OCI-LY7 (cell line): ENCODE measurements at regions not wholly inside any gene's neighbourhood (a gene's known extent, or its start where the extent isn't known, plus 50 kb on each side); places are given as distances from the start of the nearest gene placed in this dataset.
"Not testable (repeated sequence)": the region's sequence is repeated elsewhere in the genome, so short reads cannot be mapped to it uniquely, and the experiment has no call there.

Source experiments
- BruUV-seq: library from RNA; stranded (reverse); fragments of 400-500 nt; replicated peaks from 2 replicates; lab custom pipeline; 2021; lab: Mats Ljungman, UMichigan
- CTCF ChIA-PET: fragments of 300-600 bp; sonication (Branson Sonifier 250); formaldehyde crosslinking; loops from one replicate; lab custom pipeline; 2022; ENCODE audit warnings: antibody characterized with exemption; ENCODE audit not compliant: unreplicated experiment; lab: Charles Lee
- POLR2A ChIA-PET: fragments of 300-600 bp; sonication (Branson Sonifier 250); formaldehyde crosslinking; loops from one replicate; lab custom pipeline; 2022; ENCODE audit warnings: antibody characterized with exemption; lab: Charles Lee
- DNase-seq: peaks from one replicate; pipeline ENCODE4 v3.0.0-alpha.2; 2015; ENCODE audit warnings: low spot score
- H2AFZ ChIP-seq: fragments of 200-600 bp; sonication (generic), shearing (Covaris generic); 2 replicates; pipeline ENCODE4 v1.6.1; 2014; ENCODE audit warnings: mild to moderate bottlenecking, antibody characterized with exemption, low read length, moderate library complexity
- H3K27ac ChIP-seq: fragments of 200-600 bp; sonication (generic); 2 replicates; pipeline ENCODE4 v1.5.1; 2014; ENCODE audit warnings: mixed run types, low read depth, mild to moderate bottlenecking, moderate library complexity, low read length, inconsistent platforms; ENCODE audit not compliant: poor library complexity, severe bottlenecking
- H3K36me3 ChIP-seq: fragments of 200-600 bp; sonication (generic); 2 replicates; pipeline ENCODE4 v1.6.1; 2014; ENCODE audit warnings: mild to moderate bottlenecking, antibody characterized with exemption, low read length, moderate library complexity, mixed read lengths; ENCODE audit not compliant: insufficient read depth
- H3K4me1 ChIP-seq: fragments of 200-600 bp; sonication (generic); 2 replicates; pipeline ENCODE4 v1.5.1; 2014; ENCODE audit warnings: mild to moderate bottlenecking, low read length; ENCODE audit not compliant: insufficient read depth, poor library complexity, severe bottlenecking
- H3K4me2 ChIP-seq: fragments of 200-600 bp; sonication (generic); 2 replicates; pipeline ENCODE4 v1.6.1; 2014; ENCODE audit warnings: mild to moderate bottlenecking, low read length
- H3K4me3 ChIP-seq: fragments of 200-600 bp; sonication (generic); 2 replicates; pipeline ENCODE4 v1.5.1; 2014; ENCODE audit warnings: mild to moderate bottlenecking, low read depth, low read length; ENCODE audit not compliant: poor library complexity, severe bottlenecking
- H3K79me2 ChIP-seq: fragments of 200-600 bp; sonication (generic); 2 replicates; pipeline ENCODE4 v1.6.1; 2016; ENCODE audit warnings: low read depth, mild to moderate bottlenecking, low read length, moderate library complexity, mixed read lengths; ENCODE audit not compliant: insufficient read depth
- H3K9me2 ChIP-seq: fragments of 200-600 bp; sonication (generic); 2 replicates; pipeline ENCODE4 v1.6.1; 2016; ENCODE audit warnings: mild to moderate bottlenecking, low read length, mixed read lengths; ENCODE audit not compliant: insufficient read depth
- H3K9me3 ChIP-seq: fragments of 200-600 bp; sonication (generic); 2 replicates; pipeline ENCODE4 v1.6.1; 2014; ENCODE audit warnings: mild to moderate bottlenecking, mixed run types, low read length, mixed read lengths
- H4K20me1 ChIP-seq: fragments of 200-600 bp; sonication (generic); 2 replicates; pipeline ENCODE4 v1.6.1; 2014; ENCODE audit warnings: mild to moderate bottlenecking, antibody characterized with exemption, low read length, moderate library complexity, mixed read lengths; ENCODE audit not compliant: insufficient read depth
- EZH2phosphoT487 ChIP-seq: fragments of 200-600 bp; sonication (generic); IDR thresholded peaks from 2 replicates; pipeline ENCODE4 v1.6.1; 2018; ENCODE audit warnings: low read depth, borderline replicate concordance, mild to moderate bottlenecking, mixed run types, antibody characterized with exemption, low read length, moderate library complexity, mixed read lengths
- intact Hi-C: fragments of 100-400 bp; cut with micrococcal nuclease; formaldehyde crosslinking; loops from one replicate; pipeline ENCODE4 v1.10.0; 2022; ENCODE audit not compliant: unreplicated experiment
- TF ChIP-seq, protein P1 (sequence below): fragments of 200-600 bp; sonication (generic); conservative IDR thresholded peaks from 2 replicates; pipeline ENCODE4 v1.5.1; 2014; ENCODE audit warnings: mild to moderate bottlenecking, antibody characterized with exemption, low read length, moderate library complexity, mixed read lengths

DNA sequence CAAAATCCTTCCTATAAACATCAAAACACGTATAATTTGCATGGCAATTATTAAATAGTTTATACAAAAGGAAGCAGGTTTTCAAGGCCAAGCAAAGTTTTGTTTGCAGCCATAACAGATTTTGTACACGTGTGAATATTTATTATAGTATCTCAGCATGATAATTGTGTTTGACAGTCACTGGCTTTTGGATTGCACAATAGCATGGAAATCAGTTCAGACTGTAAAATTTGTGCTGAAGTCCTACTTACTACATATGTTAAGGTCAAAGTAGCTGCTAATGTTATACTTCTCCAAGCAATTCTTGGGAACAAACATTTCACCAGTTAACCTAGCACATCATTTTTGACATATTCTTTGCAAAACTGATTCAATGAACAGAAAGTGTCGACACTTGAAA lies 287.6 kb upstream of the POM121L12 start:
- H3K4me3 ChIP-seq: no peak overlapping the region
- no peaks in the 10 kb centered on the region for H3K36me3 ChIP-seq
- intact Hi-C loops: no loop called here
- no peak overlapping the region for H2AFZ ChIP-seq
- H3K4me2 ChIP-seq: no peak overlapping the region
- TF ChIP-seq EZH2phosphoT487: no peak
- TF ChIP-seq, protein P1, sequence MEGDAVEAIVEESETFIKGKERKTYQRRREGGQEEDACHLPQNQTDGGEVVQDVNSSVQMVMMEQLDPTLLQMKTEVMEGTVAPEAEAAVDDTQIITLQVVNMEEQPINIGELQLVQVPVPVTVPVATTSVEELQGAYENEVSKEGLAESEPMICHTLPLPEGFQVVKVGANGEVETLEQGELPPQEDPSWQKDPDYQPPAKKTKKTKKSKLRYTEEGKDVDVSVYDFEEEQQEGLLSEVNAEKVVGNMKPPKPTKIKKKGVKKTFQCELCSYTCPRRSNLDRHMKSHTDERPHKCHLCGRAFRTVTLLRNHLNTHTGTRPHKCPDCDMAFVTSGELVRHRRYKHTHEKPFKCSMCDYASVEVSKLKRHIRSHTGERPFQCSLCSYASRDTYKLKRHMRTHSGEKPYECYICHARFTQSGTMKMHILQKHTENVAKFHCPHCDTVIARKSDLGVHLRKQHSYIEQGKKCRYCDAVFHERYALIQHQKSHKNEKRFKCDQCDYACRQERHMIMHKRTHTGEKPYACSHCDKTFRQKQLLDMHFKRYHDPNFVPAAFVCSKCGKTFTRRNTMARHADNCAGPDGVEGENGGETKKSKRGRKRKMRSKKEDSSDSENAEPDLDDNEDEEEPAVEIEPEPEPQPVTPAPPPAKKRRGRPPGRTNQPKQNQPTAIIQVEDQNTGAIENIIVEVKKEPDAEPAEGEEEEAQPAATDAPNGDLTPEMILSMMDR: no peak
- no peaks in the 10 kb centered on the region for H4K20me1 ChIP-seq
- no TSS peak for BruUV-seq
- POLR2A ChIA-PET: no interaction called here
- no peaks in the 10 kb centered on the region for H3K4me1 ChIP-seq
- no peaks in the 10 kb centered on the region for H3K79me2 ChIP-seq
- H3K9me3 ChIP-seq: no peaks in the 10 kb centered on the region
- DNase-seq: no peak
- H3K9me2 ChIP-seq: no peaks in the 10 kb centered on the region
- CTCF ChIA-PET: no interaction called here
- no peak overlapping the region for H3K27ac ChIP-seq

DNA sequence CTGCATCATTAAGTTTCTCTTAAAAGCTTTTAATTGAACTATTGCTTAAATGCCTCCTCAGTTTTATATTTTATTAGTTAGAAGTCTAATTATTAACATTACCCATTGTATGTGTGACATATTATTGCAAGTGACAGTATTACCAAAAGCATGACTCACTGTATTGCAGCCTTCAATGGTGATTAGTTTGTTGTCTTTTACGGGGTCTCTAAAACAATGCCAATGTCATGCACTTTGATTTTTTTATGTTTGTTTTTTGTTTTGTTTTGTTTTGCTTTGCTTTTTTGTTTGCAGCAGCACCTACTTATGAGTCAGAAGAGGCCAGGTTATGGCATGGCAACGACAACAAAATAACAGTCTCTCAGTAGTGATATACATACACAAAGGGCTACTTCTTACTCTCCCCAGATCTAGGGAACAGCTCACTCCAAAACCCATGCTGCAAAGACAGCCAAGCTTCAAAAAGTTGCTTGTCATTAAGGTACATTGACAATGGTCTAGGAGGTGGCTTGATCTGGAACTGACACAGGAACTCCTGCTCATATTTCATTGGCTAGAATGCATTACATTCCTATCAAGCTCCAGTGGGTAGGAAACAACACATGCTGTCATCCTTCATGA lies 293.7 kb upstream of the POM121L12 start:
- intact Hi-C loops: no loop called here
- POLR2A ChIA-PET: interaction anchor here (0.7 kb wide), 2 partner anchors 167 to 366 kb away, joined by 3 read pairs; no protein-coding TSS in a partner anchor
- H3K4me3 ChIP-seq: no peak overlapping the region
- no peaks in the 10 kb centered on the region for H3K9me2 ChIP-seq
- no peak for DNase-seq
- H2AFZ ChIP-seq: no peak overlapping the region
- CTCF ChIA-PET: no interaction called here
- H3K27ac ChIP-seq: no peak overlapping the region
- no peaks in the 10 kb centered on the region for H3K9me3 ChIP-seq
- H4K20me1 ChIP-seq: no peaks in the 10 kb centered on the region
- no TSS peak for BruUV-seq
- H3K4me2 ChIP-seq: no peak overlapping the region
- no peaks in the 10 kb centered on the region for H3K36me3 ChIP-seq
- no peak for TF ChIP-seq EZH2phosphoT487
- TF ChIP-seq, protein P1: no peak
- no peaks in the 10 kb centered on the region for H3K79me2 ChIP-seq
- H3K4me1 ChIP-seq: no peaks in the 10 kb centered on the region

DNA sequence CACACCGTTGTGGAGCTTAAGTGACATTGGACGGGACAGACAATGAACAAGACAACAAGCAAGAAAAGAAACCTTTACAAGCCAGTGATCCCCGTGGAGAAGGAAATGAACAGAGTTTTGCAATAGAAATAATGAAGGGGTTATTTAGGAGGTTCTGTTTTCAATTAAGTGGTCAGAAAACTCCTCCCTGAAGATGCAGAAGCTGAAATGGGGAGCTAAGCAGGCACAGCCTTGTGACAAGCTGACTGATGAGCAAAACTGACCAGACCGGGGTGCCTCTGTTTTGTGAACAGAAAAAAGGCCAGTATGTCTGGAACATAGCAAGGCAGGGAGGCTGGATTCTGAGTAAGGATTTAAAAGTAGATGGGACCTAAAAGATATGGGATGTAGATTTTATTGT lies 299.8 kb upstream of the POM121L12 start:
- H2AFZ ChIP-seq: no peak overlapping the region
- H3K9me2 ChIP-seq: no peaks in the 10 kb centered on the region
- no peak for DNase-seq
- no peaks in the 10 kb centered on the region for H3K9me3 ChIP-seq
- no peaks in the 10 kb centered on the region for H3K79me2 ChIP-seq
- H3K4me1 ChIP-seq: no peaks in the 10 kb centered on the region
- no peak overlapping the region for H3K4me3 ChIP-seq
- intact Hi-C loops: no loop called here
- H3K36me3 ChIP-seq: no peaks in the 10 kb centered on the region
- BruUV-seq: no TSS peak
- no peak overlapping the region for H3K27ac ChIP-seq
- CTCF ChIA-PET: no interaction called here
- no peak for TF ChIP-seq EZH2phosphoT487
- TF ChIP-seq, protein P1: no peak
- no peaks in the 10 kb centered on the region for H4K20me1 ChIP-seq
- no peak overlapping the region for H3K4me2 ChIP-seq
- POLR2A ChIA-PET: no interaction called here

DNA sequence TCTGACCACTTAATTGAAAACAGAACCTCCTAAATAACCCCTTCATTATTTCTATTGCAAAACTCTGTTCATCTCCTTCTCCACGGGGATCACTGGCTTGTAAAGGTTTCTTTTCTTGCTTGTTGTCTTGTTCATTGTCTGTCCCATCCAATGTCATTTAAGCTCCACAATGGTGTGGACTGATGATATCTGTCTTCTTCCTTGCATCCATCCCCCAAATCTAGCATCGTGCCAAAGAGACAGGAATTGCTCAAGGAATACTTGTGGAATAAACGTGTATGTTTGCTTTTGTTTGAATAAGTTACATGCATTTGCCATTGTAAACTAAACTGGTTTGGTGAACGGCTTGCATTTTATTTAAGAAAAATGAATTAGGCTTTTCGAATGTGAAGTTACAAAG lies 306.8 kb upstream of the POM121L12 start:
- H3K4me2 ChIP-seq, DNase-seq, BruUV-seq, H3K36me3 ChIP-seq, H3K27ac ChIP-seq, H3K9me3 ChIP-seq, H3K79me2 ChIP-seq, H4K20me1 ChIP-seq, H3K4me1 ChIP-seq, intact Hi-C loops, H3K4me3 ChIP-seq, CTCF ChIA-PET, H2AFZ ChIP-seq, H3K9me2 ChIP-seq: not testable (repeated sequence)
- POLR2A ChIA-PET: interaction anchor here (0.8 kb wide), 1 partner anchor 10 kb away, joined by 3 read pairs; no protein-coding TSS in a partner anchor
